ENCODE measurements at regions not wholly inside any gene's neighbourhood (a gene's known extent, or its start where the extent isn't known, plus 50 kb on each side); places are given as distances from the start of the nearest gene placed in this dataset.
"Not testable (repeated sequence)": the region's sequence is repeated elsewhere in the genome, so short reads cannot be mapped to it uniquely, and the experiment has no call there.

DNA sequence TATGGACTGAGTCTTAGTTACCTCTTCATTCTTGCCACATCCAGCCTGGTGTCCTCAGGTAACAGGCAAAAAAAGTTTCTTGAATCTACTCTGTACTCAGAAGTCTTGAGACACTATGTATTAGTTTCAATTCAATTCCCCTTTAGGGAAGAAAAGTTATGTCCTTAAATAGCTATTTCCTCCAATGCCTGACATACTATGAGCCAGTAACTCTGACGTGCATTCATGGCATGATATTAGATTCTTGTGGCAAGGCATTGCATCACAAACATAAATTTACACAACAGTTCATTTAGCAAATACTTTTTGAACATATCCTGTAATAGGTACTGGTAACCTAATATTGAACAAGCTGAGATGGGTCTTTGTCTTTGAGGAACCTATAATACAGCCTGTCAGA is 109.3 kb upstream of the FOXB1 start:
- Mint-ChIP-seq H3K27ac (no peak overlapping the region), H3K36me3 (ENCODE audit: low read depth) (no peaks in the 10 kb centered on the region), H3K4me1 (peaks cover 2% of the 10 kb centered on the region), H3K4me3 (no peak overlapping the region), H3K27me3 (ENCODE audit: insufficient read depth) (peaks cover 5% of the 10 kb centered on the region), H3K9me3 (no peaks in the 10 kb centered on the region)
- DNase-seq = no peak
- Histone ChIP-seq H3K27ac (ENCODE audit: low read depth, low read length) (no peak overlapping the region), H3K4me1 (ENCODE audit: control insufficient read depth, insufficient read depth, low read length) (no peaks in the 10 kb centered on the region), H3K4me3 (ENCODE audit: low read length) (no peak overlapping the region), H3K9me3 (ENCODE audit: control insufficient read depth, low read length) (no peaks in the 10 kb centered on the region), H3K36me3 (ENCODE audit: control insufficient read depth, insufficient read depth, low read length) (no peaks in the 10 kb centered on the region), H3K9ac (ENCODE audit: extremely low read depth, low read length, poor library complexity, severe bottlenecking) (no peak overlapping the region), H3K27me3 (ENCODE audit: control insufficient read depth, insufficient read depth, low read length, poor library complexity, severe bottlenecking) (peaks cover 11% of the 10 kb centered on the region)
- TF ChIP-seq CTCF (conservative IDR thresholded peaks at IDR 0.05) = no peak
- 90% methylated on average over 1 of the region's 1 CpG; no CpG with 5 or more reads in 1 of the 2 experiments for WGBS, 2 experiments (ENCODE audit: insufficient coverage in 1 of 2, insufficient read length in 1 of 2)

DNA sequence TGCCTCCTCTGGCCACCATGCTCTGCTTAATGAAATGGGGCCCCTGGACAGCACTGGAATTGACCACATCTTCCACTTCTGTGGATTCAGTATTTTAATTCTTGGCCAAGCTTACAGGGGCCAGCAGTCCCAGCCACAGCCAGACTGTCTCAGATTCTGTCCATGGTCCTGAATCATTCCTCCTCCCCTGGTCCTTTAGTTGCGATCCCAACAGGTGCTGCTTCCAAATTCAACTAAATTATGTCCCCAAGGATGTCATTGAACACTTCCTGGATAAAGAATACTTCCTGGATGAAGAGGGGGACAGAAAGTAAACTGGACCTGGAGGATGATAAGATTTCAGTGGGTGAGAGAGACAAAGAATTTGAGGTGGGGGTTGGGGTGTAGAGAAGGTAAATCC is 111.1 kb upstream of the FOXB1 start:
- no peaks in the 10 kb centered on the region for H3K9me3 ChIP-seq (ENCODE audit: control insufficient read depth, low read length)
- H3K9me3 Mint-ChIP-seq = no peaks in the 10 kb centered on the region
- no peaks in the 10 kb centered on the region for H3K36me3 ChIP-seq (ENCODE audit: control insufficient read depth, insufficient read depth, low read length)
- no peak overlapping the region for H3K4me3 ChIP-seq (ENCODE audit: low read length)
- H3K27me3 ChIP-seq (ENCODE audit: control insufficient read depth, insufficient read depth, low read length, poor library complexity, severe bottlenecking) = peaks cover 7% of the 10 kb centered on the region
- H3K27me3 Mint-ChIP-seq (ENCODE audit: insufficient read depth) = peaks cover 5% of the 10 kb centered on the region
- no peak for TF ChIP-seq CTCF (conservative IDR thresholded peaks at IDR 0.05)
- H3K27ac ChIP-seq (ENCODE audit: low read depth, low read length) = no peak overlapping the region
- H3K4me1 Mint-ChIP-seq = peaks cover 2% of the 10 kb centered on the region
- 42% methylated on average over 1 of the region's 1 CpG; no CpG with 5 or more reads in 1 of the 2 experiments for WGBS, 2 experiments (ENCODE audit: insufficient coverage in 1 of 2, insufficient read length in 1 of 2)
- H3K27ac Mint-ChIP-seq = no peak overlapping the region
- peak; percentile 73 for DNase-seq
- no peaks in the 10 kb centered on the region for H3K4me1 ChIP-seq (ENCODE audit: control insufficient read depth, insufficient read depth, low read length)
- no peak overlapping the region for H3K4me3 Mint-ChIP-seq
- no peaks in the 10 kb centered on the region for H3K36me3 Mint-ChIP-seq (ENCODE audit: low read depth)
- H3K9ac ChIP-seq (ENCODE audit: extremely low read depth, low read length, poor library complexity, severe bottlenecking) = no peak overlapping the region

- H3K9me3 ChIP-seq (ENCODE audit: control insufficient read depth, low read length); H3K27me3 Mint-ChIP-seq (ENCODE audit: insufficient read depth); DNase-seq; H3K4me3 ChIP-seq (ENCODE audit: low read length); H3K27me3 ChIP-seq (ENCODE audit: control insufficient read depth, insufficient read depth, low read length, poor library complexity, severe bottlenecking); H3K27ac ChIP-seq (ENCODE audit: low read depth, low read length); H3K4me3 Mint-ChIP-seq; H3K9me3 Mint-ChIP-seq; H3K36me3 ChIP-seq (ENCODE audit: control insufficient read depth, insufficient read depth, low read length); H3K27ac Mint-ChIP-seq; H3K9ac ChIP-seq (ENCODE audit: extremely low read depth, low read length, poor library complexity, severe bottlenecking); H3K36me3 Mint-ChIP-seq (ENCODE audit: low read depth); H3K4me1 ChIP-seq (ENCODE audit: control insufficient read depth, insufficient read depth, low read length): not testable (repeated sequence)
- peaks cover 22% of the 10 kb centered on the region for H3K4me1 Mint-ChIP-seq
- 100% methylated on average over 1 of the region's 1 CpG; no CpG with 5 or more reads in 1 of the 2 experiments for WGBS, 2 experiments (ENCODE audit: insufficient coverage in 1 of 2, insufficient read length in 1 of 2)
Observed at GRCh38 chr15:59887870-59888269, 116.2 kb upstream of the FOXB1 start.

GRCh38 chr15:59887211-59887610 is 116.9 kb upstream of the FOXB1 start:
- TF ChIP-seq CTCF (conservative IDR thresholded peaks at IDR 0.05) = no peak
- Histone ChIP-seq H3K4me3 (ENCODE audit: low read length) (no peak overlapping the region), H3K9me3 (ENCODE audit: control insufficient read depth, low read length) (no peaks in the 10 kb centered on the region), H3K4me1 (ENCODE audit: control insufficient read depth, insufficient read depth, low read length) (no peaks in the 10 kb centered on the region), H3K9ac (ENCODE audit: extremely low read depth, low read length, poor library complexity, severe bottlenecking) (no peak overlapping the region), H3K27ac (ENCODE audit: low read depth, low read length) (no peak overlapping the region), H3K27me3 (ENCODE audit: control insufficient read depth, insufficient read depth, low read length, poor library complexity, severe bottlenecking) (peaks cover 7% of the 10 kb centered on the region), H3K36me3 (ENCODE audit: control insufficient read depth, insufficient read depth, low read length) (no peaks in the 10 kb centered on the region)
- Mint-ChIP-seq H3K36me3 (ENCODE audit: low read depth) (no peaks in the 10 kb centered on the region), H3K4me3 (no peak overlapping the region), H3K27me3 (ENCODE audit: insufficient read depth) (no peaks in the 10 kb centered on the region), H3K4me1 (peaks cover 22% of the 10 kb centered on the region), H3K27ac (no peak overlapping the region), H3K9me3 (no peaks in the 10 kb centered on the region)
- no peak for DNase-seq
- WGBS, 2 experiments (ENCODE audit: insufficient coverage in 1 of 2, insufficient read length in 1 of 2) = 75 to 85% methylated on average over 2 to 3 of the region's 4 CpGs

Measured in endodermal cell (in vitro differentiated cells).